ENCODE measurements at regions not wholly inside any gene's neighbourhood (a gene's known extent, or its start where the extent isn't known, plus 50 kb on each side); places are given as distances from the start of the nearest gene placed in this dataset.

DNA sequence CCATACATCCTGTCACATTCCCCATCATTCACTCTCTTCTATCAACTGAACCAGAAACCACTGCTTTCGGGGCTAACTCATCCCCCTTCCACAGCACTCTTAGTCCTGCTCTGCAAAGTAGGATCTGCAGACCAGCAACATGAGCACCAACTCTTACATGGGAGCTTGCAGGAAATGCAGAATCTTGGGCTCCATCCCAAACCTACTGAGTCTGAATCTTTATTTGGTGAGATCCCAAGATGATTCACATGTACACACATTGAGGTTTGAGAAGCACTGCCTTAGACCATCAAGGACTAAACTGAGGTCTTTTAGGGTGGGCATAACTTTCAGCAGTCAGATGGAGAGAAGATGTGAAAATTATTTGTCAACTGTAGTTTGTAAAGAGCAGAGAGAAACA lies 235.6 kb upstream of the EPHA4 start:
- no peak for DNase-seq (ENCODE audit: extremely low spot score)
- POLR2A ChIA-PET, result no interaction called here
- TF ChIP-seq TARDBP (IDR thresholded peaks at IDR 0.05) (no peak), FOXA1 (IDR thresholded peaks at IDR 0.05) (no peak), BHLHE40 (IDR thresholded peaks at IDR 0.05; ENCODE audit: borderline replicate concordance) (no peak), ZNF384 (IDR thresholded peaks at IDR 0.05) (no peak), ELF4 (IDR thresholded peaks at IDR 0.05) (no peak), SUZ12 (IDR thresholded peaks at IDR 0.05) (no peak), PKNOX1 (IDR thresholded peaks at IDR 0.05) (no peak)
- CTCF ChIA-PET, result no interaction called here

DNA sequence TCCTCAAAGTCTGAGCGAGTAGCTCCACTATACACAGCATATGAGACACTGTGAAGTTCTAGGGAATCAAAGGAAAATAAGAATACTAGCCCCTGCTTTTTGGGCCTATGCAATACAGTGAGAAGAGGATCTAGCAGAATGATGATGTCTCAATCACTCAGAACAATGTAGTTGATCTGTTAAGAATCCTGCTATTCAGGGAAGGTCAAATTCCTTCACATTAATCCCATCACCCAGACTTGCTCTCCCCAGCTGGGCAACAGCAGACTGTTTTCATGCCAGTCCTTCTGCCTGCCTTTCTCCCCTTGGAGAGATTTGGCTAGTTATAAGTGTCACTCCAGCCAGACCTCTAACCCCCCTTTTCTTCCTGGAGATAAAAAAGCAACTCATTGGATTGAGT lies 230.0 kb upstream of the EPHA4 start:
- CTCF ChIA-PET, result no interaction called here
- TF ChIP-seq FOXA1 (IDR thresholded peaks at IDR 0.05), result no peak
- no peak for TF ChIP-seq FOXK2 (IDR thresholded peaks at IDR 0.05)
- TF ChIP-seq PKNOX1 (IDR thresholded peaks at IDR 0.05), result no peak
- no peak for TF ChIP-seq ARNT (IDR thresholded peaks at IDR 0.05)
- no peak for TF ChIP-seq BHLHE40 (IDR thresholded peaks at IDR 0.05; ENCODE audit: borderline replicate concordance)
- TF ChIP-seq HDGF (IDR thresholded peaks at IDR 0.05; ENCODE audit: borderline replicate concordance), result no peak
- TF ChIP-seq L3MBTL2 (conservative IDR thresholded peaks at IDR 0.05), result no peak
- TF ChIP-seq TARDBP (IDR thresholded peaks at IDR 0.05), result no peak
- TF ChIP-seq ELF4 (IDR thresholded peaks at IDR 0.05), result no peak
- TF ChIP-seq LEF1 (IDR thresholded peaks at IDR 0.05; ENCODE audit: borderline replicate concordance), result no peak
- no peak for TF ChIP-seq CTBP1 (IDR thresholded peaks at IDR 0.05; ENCODE audit: borderline replicate concordance)
- TF ChIP-seq SUZ12 (IDR thresholded peaks at IDR 0.05), result no peak
- no peak for TF ChIP-seq ZNF384 (IDR thresholded peaks at IDR 0.05)
- no peak for TF ChIP-seq NFRKB (IDR thresholded peaks at IDR 0.05)
- no peak for TF ChIP-seq SP1 (IDR thresholded peaks at IDR 0.05)
- no peak for TF ChIP-seq FOXM1 (IDR thresholded peaks at IDR 0.05; ENCODE audit: borderline replicate concordance)
- POLR2A ChIA-PET, result no interaction called here
- DNase-seq (ENCODE audit: extremely low spot score), result no peak

DNA sequence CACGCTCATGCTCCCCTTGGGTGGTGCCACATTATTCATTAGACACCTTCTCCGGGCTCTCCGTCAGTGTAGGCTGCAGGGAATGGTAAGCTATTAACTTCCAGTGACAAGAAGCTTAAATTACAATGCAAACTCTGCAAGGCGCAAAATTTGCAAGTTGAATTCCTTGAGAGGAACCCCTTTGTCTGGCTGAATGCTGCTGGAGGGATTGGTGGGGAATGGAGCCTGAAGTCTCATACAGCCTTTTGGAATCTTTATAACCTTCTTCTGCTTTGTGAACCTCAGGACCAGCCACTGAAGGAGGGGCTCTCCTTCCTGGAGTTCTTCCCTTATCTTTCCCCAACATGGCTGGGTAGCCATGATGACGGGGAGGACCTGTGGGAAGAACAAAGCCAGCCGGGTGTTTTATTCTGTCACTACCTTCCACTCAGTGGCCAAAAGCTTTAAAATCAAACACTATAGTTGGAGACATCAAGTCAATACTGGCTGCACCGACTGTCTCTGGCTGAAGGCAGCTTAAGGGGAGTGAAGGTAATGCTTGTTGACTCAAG lies 220.9 kb upstream of the EPHA4 start:
- CTCF ChIA-PET, result interaction anchor here (0.7 kb wide), 1 partner anchor 1448 kb away, joined by 4 read pairs; no protein-coding TSS in a partner anchor
- POLR2A ChIA-PET, result no interaction called here
- DNase-seq (ENCODE audit: extremely low spot score), result no peak
- TF ChIP-seq LEF1 (IDR thresholded peaks at IDR 0.05; ENCODE audit: borderline replicate concordance) (no peak), CTBP1 (IDR thresholded peaks at IDR 0.05; ENCODE audit: borderline replicate concordance) (no peak), L3MBTL2 (conservative IDR thresholded peaks at IDR 0.05) (no peak), FOXM1 (IDR thresholded peaks at IDR 0.05; ENCODE audit: borderline replicate concordance) (no peak)

GRCh38 chr2:221791844-221792243 lies 219.7 kb upstream of the EPHA4 start:
- no peak for DNase-seq (ENCODE audit: extremely low spot score)
- ChIA-PET POLR2A (no interaction called here), CTCF (no interaction called here)
- TF ChIP-seq TARDBP (IDR thresholded peaks at IDR 0.05) (no peak), L3MBTL2 (conservative IDR thresholded peaks at IDR 0.05) (no peak), ARNT (IDR thresholded peaks at IDR 0.05) (no peak), SUZ12 (IDR thresholded peaks at IDR 0.05) (no peak), FOXK2 (IDR thresholded peaks at IDR 0.05) (no peak), FOXA1 (IDR thresholded peaks at IDR 0.05) (no peak)

GRCh38 chr2:221787561-221787960 lies 215.5 kb upstream of the EPHA4 start:
- CTCF ChIA-PET, result interaction anchor here (1.0 kb wide), 1 partner anchor 13 kb away, joined by 3 read pairs; no protein-coding TSS in a partner anchor
- POLR2A ChIA-PET, result no interaction called here
- no peak for DNase-seq (ENCODE audit: extremely low spot score)
- TF ChIP-seq LEF1 (IDR thresholded peaks at IDR 0.05; ENCODE audit: borderline replicate concordance), result no peak
- no peak for TF ChIP-seq SP1 (IDR thresholded peaks at IDR 0.05)
- TF ChIP-seq FOXM1 (IDR thresholded peaks at IDR 0.05; ENCODE audit: borderline replicate concordance), result no peak
- TF ChIP-seq FOXK2 (IDR thresholded peaks at IDR 0.05), result no peak
- TF ChIP-seq ARNT (IDR thresholded peaks at IDR 0.05), result no peak
- TF ChIP-seq BHLHE40 (IDR thresholded peaks at IDR 0.05; ENCODE audit: borderline replicate concordance), result no peak
- no peak for TF ChIP-seq ELF4 (IDR thresholded peaks at IDR 0.05)
- no peak for TF ChIP-seq PKNOX1 (IDR thresholded peaks at IDR 0.05)
- no peak for TF ChIP-seq TARDBP (IDR thresholded peaks at IDR 0.05)
- TF ChIP-seq SUZ12 (IDR thresholded peaks at IDR 0.05), result no peak
- no peak for TF ChIP-seq FOXA1 (IDR thresholded peaks at IDR 0.05)
- TF ChIP-seq ZNF384 (IDR thresholded peaks at IDR 0.05), result no peak
- no peak for TF ChIP-seq L3MBTL2 (conservative IDR thresholded peaks at IDR 0.05)
- TF ChIP-seq NFRKB (IDR thresholded peaks at IDR 0.05), result no peak
- TF ChIP-seq CTBP1 (IDR thresholded peaks at IDR 0.05; ENCODE audit: borderline replicate concordance), result no peak
- TF ChIP-seq HDGF (IDR thresholded peaks at IDR 0.05; ENCODE audit: borderline replicate concordance), result no peak

DNA sequence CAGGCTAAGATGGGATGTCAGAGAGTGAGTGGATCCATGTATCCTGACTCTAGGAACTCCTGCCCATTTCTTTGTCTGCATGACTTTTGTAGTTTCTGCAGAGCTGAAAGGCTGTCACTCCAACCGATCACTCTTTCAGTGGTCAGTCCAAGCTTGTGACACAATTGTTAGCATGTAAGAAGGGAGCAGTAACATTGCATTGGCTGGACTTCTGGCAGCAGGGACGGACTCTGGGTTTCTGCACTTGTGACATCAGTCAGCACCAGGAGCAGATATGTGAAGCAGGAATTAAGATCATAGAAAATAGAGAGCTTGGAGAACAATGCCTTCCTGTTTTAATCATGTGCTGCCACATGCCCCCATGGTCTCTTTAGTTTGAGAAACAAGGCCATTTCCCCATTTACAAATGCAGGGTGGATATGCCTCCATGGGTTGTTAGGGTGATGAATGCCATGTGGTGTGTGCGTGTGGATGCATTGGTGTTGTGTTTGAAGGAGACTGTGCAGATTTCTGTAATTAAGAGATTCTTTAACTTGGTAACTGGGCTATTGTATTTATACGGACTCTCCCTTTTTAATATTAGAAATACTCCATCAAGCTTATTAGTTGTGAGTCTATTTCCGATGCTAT lies 214.3 kb upstream of the EPHA4 start:
- no peak for DNase-seq (ENCODE audit: extremely low spot score)
- ChIA-PET POLR2A (no interaction called here), CTCF (interaction anchor here (0.6 kb wide), 1 partner anchor 1352 kb away, joined by 3 read pairs; no protein-coding TSS in a partner anchor)
- TF ChIP-seq HDGF (IDR thresholded peaks at IDR 0.05; ENCODE audit: borderline replicate concordance) (no peak), BHLHE40 (IDR thresholded peaks at IDR 0.05; ENCODE audit: borderline replicate concordance) (no peak)
